ENCODE measurements at regions not wholly inside any gene's neighbourhood (a gene's known extent, or its start where the extent isn't known, plus 50 kb on each side); places are given as distances from the start of the nearest gene placed in this dataset.

DNA sequence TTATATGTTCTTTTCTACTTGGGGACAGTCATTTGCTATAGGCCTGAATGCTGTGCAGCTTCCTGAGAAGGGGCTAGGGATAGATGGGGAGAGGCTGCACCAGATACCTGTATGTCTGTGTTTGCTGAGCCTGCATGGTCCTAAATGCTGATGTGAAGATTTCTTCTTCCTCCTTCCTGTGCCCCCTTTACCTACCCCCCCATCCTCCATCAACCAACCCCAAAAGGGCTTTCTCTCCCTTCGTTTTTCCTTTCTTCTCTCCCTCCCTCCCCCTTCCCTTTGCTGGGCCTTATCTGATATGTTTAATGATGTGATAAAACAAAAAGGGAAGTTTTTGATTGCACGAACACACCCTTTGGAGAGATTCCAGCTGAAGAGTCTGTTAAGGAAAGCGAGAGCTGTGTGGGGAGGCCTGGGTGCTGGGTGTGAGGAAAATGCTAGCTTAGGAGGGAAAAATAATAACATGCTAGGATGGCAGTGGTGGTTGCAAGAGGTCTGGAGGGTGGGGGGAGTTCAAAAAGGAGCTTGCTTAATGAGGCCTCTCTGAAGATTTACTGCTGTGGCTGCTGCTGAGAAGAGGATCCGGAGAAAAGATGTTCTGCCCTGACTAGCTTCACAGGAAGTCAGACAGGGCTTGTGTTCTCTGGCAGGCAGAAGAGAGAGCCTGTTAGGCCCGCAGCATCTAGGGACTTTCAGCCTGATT, 101.8 kb downstream of the SAMD9 start:
- H3K9ac ChIP-seq (ENCODE audit: low read depth in 1 of 2, low read length in 2 of 2): no peak overlapping the region
- no peaks in the 10 kb centered on the region for H3K27me3 ChIP-seq (ENCODE audit: control insufficient read depth in 4 of 4, insufficient read depth in 4 of 4, low read length in 3 of 4)
- no peaks in the 10 kb centered on the region for H3K36me3 ChIP-seq (ENCODE audit: control insufficient read depth in 4 of 4, insufficient read depth in 3 of 4, low read depth in 1 of 4, low read length in 3 of 4)
- H3K27ac ChIP-seq (ENCODE audit: low read depth in 1 of 2, low read length in 2 of 2): no peak overlapping the region
- 58% methylated on average over 5 of the region's 5 CpGs for WGBS
- no peak overlapping the region for H3K4me3 ChIP-seq (ENCODE audit: low read depth in 1 of 3, low read length in 3 of 3)
- H3K4me1 ChIP-seq (ENCODE audit: control insufficient read depth in 4 of 4, insufficient read depth in 4 of 4, low read length in 3 of 4): no peaks in the 10 kb centered on the region
- no peak for DNase-seq (ENCODE audit: low spot score)
- TF ChIP-seq GABPA (IDR thresholded peaks at IDR 0.05 in 1 of 2, conservative IDR thresholded peaks at IDR 0.05 in 1 of 2) (no peak), EGR1 (IDR thresholded peaks at IDR 0.05; ENCODE audit: low read depth in 2 of 2) (no peak), JUND (IDR thresholded peaks at IDR 0.05) (no peak), YY1 (IDR thresholded peaks at IDR 0.05) (no peak), TAF1 (conservative IDR thresholded peaks at IDR 0.05) (no peak), FOXA2 (IDR thresholded peaks at IDR 0.05) (no peak), FOXA1 (IDR thresholded peaks at IDR 0.05) (no peak), NR2F2 (IDR thresholded peaks at IDR 0.05) (no peak), HNF4A (conservative IDR thresholded peaks at IDR 0.05) (no peak)
- TF ChIP-seq, protein P1, sequence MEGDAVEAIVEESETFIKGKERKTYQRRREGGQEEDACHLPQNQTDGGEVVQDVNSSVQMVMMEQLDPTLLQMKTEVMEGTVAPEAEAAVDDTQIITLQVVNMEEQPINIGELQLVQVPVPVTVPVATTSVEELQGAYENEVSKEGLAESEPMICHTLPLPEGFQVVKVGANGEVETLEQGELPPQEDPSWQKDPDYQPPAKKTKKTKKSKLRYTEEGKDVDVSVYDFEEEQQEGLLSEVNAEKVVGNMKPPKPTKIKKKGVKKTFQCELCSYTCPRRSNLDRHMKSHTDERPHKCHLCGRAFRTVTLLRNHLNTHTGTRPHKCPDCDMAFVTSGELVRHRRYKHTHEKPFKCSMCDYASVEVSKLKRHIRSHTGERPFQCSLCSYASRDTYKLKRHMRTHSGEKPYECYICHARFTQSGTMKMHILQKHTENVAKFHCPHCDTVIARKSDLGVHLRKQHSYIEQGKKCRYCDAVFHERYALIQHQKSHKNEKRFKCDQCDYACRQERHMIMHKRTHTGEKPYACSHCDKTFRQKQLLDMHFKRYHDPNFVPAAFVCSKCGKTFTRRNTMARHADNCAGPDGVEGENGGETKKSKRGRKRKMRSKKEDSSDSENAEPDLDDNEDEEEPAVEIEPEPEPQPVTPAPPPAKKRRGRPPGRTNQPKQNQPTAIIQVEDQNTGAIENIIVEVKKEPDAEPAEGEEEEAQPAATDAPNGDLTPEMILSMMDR (IDR thresholded peaks at IDR 0.05; ENCODE audit: low read depth, low read length, missing input control): no peak
- TF ChIP-seq, protein P2, sequence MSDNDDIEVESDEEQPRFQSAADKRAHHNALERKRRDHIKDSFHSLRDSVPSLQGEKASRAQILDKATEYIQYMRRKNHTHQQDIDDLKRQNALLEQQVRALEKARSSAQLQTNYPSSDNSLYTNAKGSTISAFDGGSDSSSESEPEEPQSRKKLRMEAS (IDR thresholded peaks at IDR 0.05): no peak
- TF ChIP-seq, protein P3, sequence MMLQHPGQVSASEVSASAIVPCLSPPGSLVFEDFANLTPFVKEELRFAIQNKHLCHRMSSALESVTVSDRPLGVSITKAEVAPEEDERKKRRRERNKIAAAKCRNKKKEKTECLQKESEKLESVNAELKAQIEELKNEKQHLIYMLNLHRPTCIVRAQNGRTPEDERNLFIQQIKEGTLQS (IDR thresholded peaks at IDR 0.05): no peak
- TF ChIP-seq, protein P4, sequence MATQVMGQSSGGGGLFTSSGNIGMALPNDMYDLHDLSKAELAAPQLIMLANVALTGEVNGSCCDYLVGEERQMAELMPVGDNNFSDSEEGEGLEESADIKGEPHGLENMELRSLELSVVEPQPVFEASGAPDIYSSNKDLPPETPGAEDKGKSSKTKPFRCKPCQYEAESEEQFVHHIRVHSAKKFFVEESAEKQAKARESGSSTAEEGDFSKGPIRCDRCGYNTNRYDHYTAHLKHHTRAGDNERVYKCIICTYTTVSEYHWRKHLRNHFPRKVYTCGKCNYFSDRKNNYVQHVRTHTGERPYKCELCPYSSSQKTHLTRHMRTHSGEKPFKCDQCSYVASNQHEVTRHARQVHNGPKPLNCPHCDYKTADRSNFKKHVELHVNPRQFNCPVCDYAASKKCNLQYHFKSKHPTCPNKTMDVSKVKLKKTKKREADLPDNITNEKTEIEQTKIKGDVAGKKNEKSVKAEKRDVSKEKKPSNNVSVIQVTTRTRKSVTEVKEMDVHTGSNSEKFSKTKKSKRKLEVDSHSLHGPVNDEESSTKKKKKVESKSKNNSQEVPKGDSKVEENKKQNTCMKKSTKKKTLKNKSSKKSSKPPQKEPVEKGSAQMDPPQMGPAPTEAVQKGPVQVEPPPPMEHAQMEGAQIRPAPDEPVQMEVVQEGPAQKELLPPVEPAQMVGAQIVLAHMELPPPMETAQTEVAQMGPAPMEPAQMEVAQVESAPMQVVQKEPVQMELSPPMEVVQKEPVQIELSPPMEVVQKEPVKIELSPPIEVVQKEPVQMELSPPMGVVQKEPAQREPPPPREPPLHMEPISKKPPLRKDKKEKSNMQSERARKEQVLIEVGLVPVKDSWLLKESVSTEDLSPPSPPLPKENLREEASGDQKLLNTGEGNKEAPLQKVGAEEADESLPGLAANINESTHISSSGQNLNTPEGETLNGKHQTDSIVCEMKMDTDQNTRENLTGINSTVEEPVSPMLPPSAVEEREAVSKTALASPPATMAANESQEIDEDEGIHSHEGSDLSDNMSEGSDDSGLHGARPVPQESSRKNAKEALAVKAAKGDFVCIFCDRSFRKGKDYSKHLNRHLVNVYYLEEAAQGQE (IDR thresholded peaks at IDR 0.05): no peak
- no peaks in the 10 kb centered on the region for H3K9me3 ChIP-seq (ENCODE audit: control insufficient read depth in 4 of 4, low read length in 3 of 4)

DNA sequence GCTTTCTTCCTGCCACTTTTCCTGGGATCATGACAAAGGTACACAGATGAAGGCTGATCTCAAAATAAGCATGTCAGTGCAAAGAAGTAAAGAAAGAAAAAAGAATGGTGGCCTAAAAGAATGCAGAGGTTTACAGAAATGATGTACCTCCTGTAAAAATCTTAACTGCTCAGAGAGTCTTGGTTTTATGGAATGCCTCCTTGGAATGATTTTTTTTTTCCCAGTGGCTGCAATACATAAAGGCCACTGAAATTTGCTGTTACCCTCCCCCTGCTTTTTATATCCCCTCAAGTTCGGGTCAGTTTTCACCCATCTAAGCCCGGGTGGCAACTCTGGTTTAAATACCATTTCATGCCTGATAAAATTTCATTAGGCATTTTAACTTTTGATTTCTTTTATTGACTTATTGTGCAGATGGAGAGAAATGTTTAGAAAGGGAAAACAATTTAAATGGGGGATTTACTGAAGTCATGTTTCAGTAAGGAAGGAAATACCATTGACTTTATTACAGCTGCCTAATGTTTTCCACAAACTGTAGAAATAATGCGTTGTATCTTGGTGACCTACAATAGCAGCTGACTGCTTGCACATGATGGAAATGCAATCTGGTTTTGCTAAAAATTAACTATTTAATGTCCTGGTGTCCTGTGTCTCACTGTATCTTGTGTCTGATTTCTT, 102.5 kb downstream of the SAMD9 start:
- H3K27me3 ChIP-seq (ENCODE audit: control insufficient read depth in 4 of 4, insufficient read depth in 4 of 4, low read length in 3 of 4): no peaks in the 10 kb centered on the region
- no peak overlapping the region for H3K4me3 ChIP-seq (ENCODE audit: low read depth in 1 of 3, low read length in 3 of 3)
- no peaks in the 10 kb centered on the region for H3K9me3 ChIP-seq (ENCODE audit: control insufficient read depth in 4 of 4, low read length in 3 of 4)
- 72% methylated on average over 3 of the region's 3 CpGs for WGBS
- no peaks in the 10 kb centered on the region for H3K36me3 ChIP-seq (ENCODE audit: control insufficient read depth in 4 of 4, insufficient read depth in 3 of 4, low read depth in 1 of 4, low read length in 3 of 4)
- H3K27ac ChIP-seq (ENCODE audit: low read depth in 1 of 2, low read length in 2 of 2): no peak overlapping the region
- H3K9ac ChIP-seq (ENCODE audit: low read depth in 1 of 2, low read length in 2 of 2): no peak overlapping the region
- H3K4me1 ChIP-seq (ENCODE audit: control insufficient read depth in 4 of 4, insufficient read depth in 4 of 4, low read length in 3 of 4): no peaks in the 10 kb centered on the region
- DNase-seq (ENCODE audit: low spot score): no peak
- TF ChIP-seq EGR1 (IDR thresholded peaks at IDR 0.05; ENCODE audit: low read depth in 2 of 2): no peak
- no peak for TF ChIP-seq FOXA1 (IDR thresholded peaks at IDR 0.05)
- TF ChIP-seq YY1 (IDR thresholded peaks at IDR 0.05): no peak
- TF ChIP-seq, protein P2 (IDR thresholded peaks at IDR 0.05): no peak
- TF ChIP-seq, protein P5, sequence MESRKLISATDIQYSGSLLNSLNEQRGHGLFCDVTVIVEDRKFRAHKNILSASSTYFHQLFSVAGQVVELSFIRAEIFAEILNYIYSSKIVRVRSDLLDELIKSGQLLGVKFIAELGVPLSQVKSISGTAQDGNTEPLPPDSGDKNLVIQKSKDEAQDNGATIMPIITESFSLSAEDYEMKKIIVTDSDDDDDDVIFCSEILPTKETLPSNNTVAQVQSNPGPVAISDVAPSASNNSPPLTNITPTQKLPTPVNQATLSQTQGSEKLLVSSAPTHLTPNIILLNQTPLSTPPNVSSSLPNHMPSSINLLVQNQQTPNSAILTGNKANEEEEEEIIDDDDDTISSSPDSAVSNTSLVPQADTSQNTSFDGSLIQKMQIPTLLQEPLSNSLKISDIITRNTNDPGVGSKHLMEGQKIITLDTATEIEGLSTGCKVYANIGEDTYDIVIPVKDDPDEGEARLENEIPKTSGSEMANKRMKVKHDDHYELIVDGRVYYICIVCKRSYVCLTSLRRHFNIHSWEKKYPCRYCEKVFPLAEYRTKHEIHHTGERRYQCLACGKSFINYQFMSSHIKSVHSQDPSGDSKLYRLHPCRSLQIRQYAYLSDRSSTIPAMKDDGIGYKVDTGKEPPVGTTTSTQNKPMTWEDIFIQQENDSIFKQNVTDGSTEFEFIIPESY (IDR thresholded peaks at IDR 0.05): no peak
- TF ChIP-seq, protein P1 (IDR thresholded peaks at IDR 0.05; ENCODE audit: low read depth, low read length, missing input control): no peak
- no peak for TF ChIP-seq TAF1 (conservative IDR thresholded peaks at IDR 0.05)
- TF ChIP-seq RXRA (IDR thresholded peaks at IDR 0.05): no peak
- TF ChIP-seq, protein P4 (IDR thresholded peaks at IDR 0.05): no peak

Data from liver (tissue), 8 donors.